HEK293 (cell line): ENCODE measurements at regions not wholly inside any gene's neighbourhood (a gene's known extent, or its start where the extent isn't known, plus 50 kb on each side); places are given as distances from the start of the nearest gene placed in this dataset.

Experiments used
- CTCF ChIA-PET: fragments of 350-600 bp; formaldehyde crosslinking; extraction: SDS; loops from one replicate; lab custom pipeline; 2021; ENCODE audit warnings: antibody characterized with exemption; lab: Yijun Ruan, JAX
- POLR2A ChIA-PET: fragments of 300-600 bp; formaldehyde crosslinking; extraction: SDS; loops from one replicate; lab custom pipeline; 2020; ENCODE audit warnings: antibody characterized with exemption, inconsistent platforms; lab: Yijun Ruan, JAX
- H3K27ac ChIP-seq: fragments of 200-500 bp; sonication (Bioruptor generic); 2 replicates; pipeline ENCODE4 v1.5.1; 2014; ENCODE audit warnings: low read depth, low read length, control low read depth, inconsistent platforms; ENCODE audit errors: extremely low read depth
- H3K36me3 ChIP-seq, 2 experiments: fragments of 200-500 bp in 1 of 2; sonication (Bioruptor generic) in 1 of 2; 1 replicate in 1 of 2; 2 replicates in 1 of 2; pipeline ENCODE4 v1.5.1; 2014 to 2017; ENCODE audit warnings: inconsistent platforms in 2 of 2, low read length in 2 of 2; ENCODE audit not compliant: control insufficient read depth in 2 of 2, insufficient read depth in 1 of 2
- H3K4me1 ChIP-seq: fragments of 200-500 bp; sonication (Bioruptor generic); 2 replicates; pipeline ENCODE4 v1.5.1; 2014; ENCODE audit warnings: mild to moderate bottlenecking, low read length, inconsistent platforms; ENCODE audit not compliant: control insufficient read depth, insufficient read depth
- H3K4me3 ChIP-seq: 2 replicates; pipeline ENCODE4 v1.5.1; 2011; ENCODE audit warnings: low read depth, mild to moderate bottlenecking, control low read depth, low read length, moderate library complexity
- H3K9me3 ChIP-seq: fragments of 200-500 bp; sonication (Bioruptor generic); 2 replicates; pipeline ENCODE4 v1.5.1; 2014; ENCODE audit warnings: low read depth, low read length, inconsistent platforms; ENCODE audit not compliant: control insufficient read depth, insufficient read depth
- BCL11A ChIP-seq: fragments of 450-650 bp; formaldehyde crosslinking; IDR thresholded peaks from 2 replicates; pipeline ENCODE4 v1.5.1; 2016; ENCODE audit warnings: low read depth, missing biosample characterization, missing genetic modification characterization
- EGR2 ChIP-seq: fragments of 450-650 bp; formaldehyde crosslinking; IDR thresholded peaks from 2 replicates; pipeline ENCODE4 v1.5.1; 2016; ENCODE audit warnings: low read depth, missing biosample characterization, missing genetic modification characterization
- GLI2 ChIP-seq: fragments of 450-650 bp; formaldehyde crosslinking; IDR thresholded peaks from 2 replicates; pipeline ENCODE4; 2017; ENCODE audit warnings: missing biosample characterization, missing genetic modification characterization, low read depth, borderline replicate concordance
- KLF8 ChIP-seq: fragments of 450-650 bp; formaldehyde crosslinking; IDR thresholded peaks from 2 replicates; pipeline ENCODE4 v1.5.1; 2016; ENCODE audit warnings: missing biosample characterization, missing genetic modification characterization
- MEIS1 ChIP-seq: sonication (generic); formaldehyde crosslinking; IDR thresholded peaks from 2 replicates; pipeline ENCODE4 v1.8.1; 2022; ENCODE audit warnings: missing genetic modification reagents, mild to moderate bottlenecking, borderline replicate concordance
- MYNN ChIP-seq: fragments of 450-650 bp; formaldehyde crosslinking; IDR thresholded peaks from 2 replicates; pipeline ENCODE4 v1.5.1; 2016; ENCODE audit warnings: missing biosample characterization, missing genetic modification characterization, borderline replicate concordance
- SALL2 ChIP-seq: fragments of 450-650 bp; formaldehyde crosslinking; IDR thresholded peaks from 2 replicates; pipeline ENCODE4 v1.5.0; 2017; ENCODE audit warnings: missing biosample characterization, mild to moderate bottlenecking, missing genetic modification characterization, borderline replicate concordance
- SCRT1 ChIP-seq: fragments of 450-650 bp; formaldehyde crosslinking; IDR thresholded peaks from 2 replicates; pipeline ENCODE4 v1.5.1; 2016; ENCODE audit warnings: missing biosample characterization, missing genetic modification characterization, borderline replicate concordance
- TCF7L2 ChIP-seq: IDR thresholded peaks from 2 replicates; pipeline ENCODE4 v1.6.1; 2011; ENCODE audit warnings: low read depth, mild to moderate bottlenecking, inconsistent platforms, low read length, moderate library complexity, borderline replicate concordance
- TSHZ1 ChIP-seq: fragments of 450-650 bp; formaldehyde crosslinking; IDR thresholded peaks from 2 replicates; pipeline ENCODE4 v1.5.1; 2016; ENCODE audit warnings: missing biosample characterization, missing genetic modification characterization, borderline replicate concordance
- YY1 ChIP-seq: fragments of 450-650 bp; formaldehyde crosslinking; IDR thresholded peaks from 2 replicates; pipeline ENCODE4 v1.5.1; 2018; ENCODE audit warnings: missing biosample characterization, missing genetic modification characterization
- ZBTB49 ChIP-seq: fragments of 450-650 bp; formaldehyde crosslinking; IDR thresholded peaks from 2 replicates; pipeline ENCODE4 v1.5.1; 2016; ENCODE audit warnings: missing biosample characterization, missing genetic modification characterization, low read depth
- ZFP69B ChIP-seq: fragments of 450-650 bp; formaldehyde crosslinking; IDR thresholded peaks from 2 replicates; pipeline ENCODE4 v1.5.1; 2016; ENCODE audit warnings: missing biosample characterization, missing genetic modification characterization
- ZNF146 ChIP-seq: fragments of 450-650 bp; formaldehyde crosslinking; IDR thresholded peaks from 2 replicates; pipeline ENCODE4 v1.5.1; 2016; ENCODE audit warnings: missing biosample characterization, missing genetic modification characterization
- ZNF174 ChIP-seq: fragments of 450-650 bp; formaldehyde crosslinking; IDR thresholded peaks from 2 replicates; pipeline ENCODE4 v1.5.0; 2017; ENCODE audit warnings: missing biosample characterization, mild to moderate bottlenecking, missing genetic modification characterization
- ZNF175 ChIP-seq: fragments of 450-650 bp; formaldehyde crosslinking; IDR thresholded peaks from 2 replicates; pipeline ENCODE4 v1.5.1; 2016; ENCODE audit warnings: missing biosample characterization, missing genetic modification characterization
- ZNF398 ChIP-seq: fragments of 450-650 bp; formaldehyde crosslinking; IDR thresholded peaks from 2 replicates; pipeline ENCODE4 v1.5.1; 2017; ENCODE audit warnings: missing biosample characterization, missing genetic modification characterization
- ZNF404 ChIP-seq: fragments of 450-650 bp; formaldehyde crosslinking; IDR thresholded peaks from 2 replicates; pipeline ENCODE4 v1.5.1; 2017; ENCODE audit warnings: missing biosample characterization, missing genetic modification characterization
- ZNF449 ChIP-seq: fragments of 450-650 bp; formaldehyde crosslinking; IDR thresholded peaks from 2 replicates; pipeline ENCODE4 v1.5.1; 2017; ENCODE audit warnings: missing biosample characterization, mild to moderate bottlenecking, missing genetic modification characterization, moderate library complexity
- ZNF501 ChIP-seq: fragments of 450-650 bp; formaldehyde crosslinking; IDR thresholded peaks from 2 replicates; pipeline ENCODE4 v1.5.1; 2016; ENCODE audit warnings: missing biosample characterization, missing genetic modification characterization
- ZNF529 ChIP-seq: fragments of 450-650 bp; formaldehyde crosslinking; IDR thresholded peaks from 2 replicates; pipeline ENCODE4 v1.5.1; 2017; ENCODE audit warnings: missing genetic modification characterization, missing biosample characterization; ENCODE audit not compliant: insufficient replicate concordance
- ZNF530 ChIP-seq: fragments of 450-650 bp; formaldehyde crosslinking; IDR thresholded peaks from 2 replicates; pipeline ENCODE4 v1.5.1; 2016; ENCODE audit warnings: low read depth, missing biosample characterization, missing genetic modification characterization
- ZNF571 ChIP-seq: fragments of 450-650 bp; formaldehyde crosslinking; IDR thresholded peaks from 2 replicates; pipeline ENCODE4 v1.5.0; 2017; ENCODE audit warnings: missing biosample characterization, missing genetic modification characterization
- ZNF624 ChIP-seq: fragments of 450-650 bp; formaldehyde crosslinking; IDR thresholded peaks from 2 replicates; pipeline ENCODE4 v1.5.1; 2017; ENCODE audit warnings: missing biosample characterization, missing genetic modification characterization
- ZNF747 ChIP-seq: fragments of 450-650 bp; formaldehyde crosslinking; IDR thresholded peaks from 2 replicates; pipeline ENCODE4 v1.5.1; 2016; ENCODE audit warnings: missing biosample characterization, missing genetic modification characterization
- ZNF837 ChIP-seq: fragments of 450-650 bp; formaldehyde crosslinking; IDR thresholded peaks from 2 replicates; pipeline ENCODE4 v1.5.1; 2016; ENCODE audit warnings: missing biosample characterization, missing genetic modification characterization
- ZSCAN5A ChIP-seq: fragments of 450-650 bp; formaldehyde crosslinking; IDR thresholded peaks from 2 replicates; pipeline ENCODE4 v1.5.1; 2016; ENCODE audit warnings: missing biosample characterization, missing genetic modification characterization

- no peaks in the 10 kb centered on the region for H3K4me1 ChIP-seq
- H3K36me3 ChIP-seq: no peaks in the 10 kb centered on the region
- H3K27ac ChIP-seq: no peak overlapping the region
- H3K9me3 ChIP-seq: no peaks in the 10 kb centered on the region
- ChIA-PET CTCF (interaction anchor here (0.7 kb wide), 1 partner anchor 356 kb away, joined by 3 read pairs; no protein-coding TSS in a partner anchor), POLR2A (no interaction called here)
- H3K4me3 ChIP-seq: no peak overlapping the region
- TF ChIP-seq ZNF624 (tag by site-specific recombination) (no peak), ZNF530 (tag by site-specific recombination) (no peak), ZNF747 (tag by site-specific recombination) (no peak), SCRT1 (tag by site-specific recombination) (no peak), ZSCAN5A (no peak), ZNF404 (tag by site-specific recombination) (no peak), ZNF529 (tag by site-specific recombination) (no peak), GLI2 (tag by site-specific recombination) (no peak), ZNF174 (tag by site-specific recombination) (no peak), ZNF501 (no peak), TCF7L2 (no peak), ZFP69B (no peak), BCL11A (no peak), ZNF571 (tag by site-specific recombination) (no peak), ZNF175 (no peak), ZBTB49 (tag by site-specific recombination) (no peak), MYNN (no peak), SALL2 (tag by site-specific recombination) (no peak)
Observed at GRCh38 chr13:85284349-85284748, 514.9 kb downstream of the SLITRK6 start.

- Histone ChIP-seq H3K4me3 (no peak overlapping the region), H3K27ac (no peak overlapping the region), H3K36me3 (no peaks in the 10 kb centered on the region), H3K4me1 (no peaks in the 10 kb centered on the region), H3K9me3 (no peaks in the 10 kb centered on the region)
- POLR2A ChIA-PET: no interaction called here
- CTCF ChIA-PET: interaction anchor here (0.6 to 0.7 kb wide), 2 partner anchors 30 to 357 kb away, joined by 3 read pairs; no protein-coding TSS in a partner anchor
- TF ChIP-seq ZNF837 (tag by site-specific recombination): no peak
- TF ChIP-seq KLF8 (tag by site-specific recombination): no peak
- TF ChIP-seq GLI2 (tag by site-specific recombination): no peak
- TF ChIP-seq ZNF146 (tag by site-specific recombination): no peak
- no peak for TF ChIP-seq EGR2 (tag by site-specific recombination)
- TF ChIP-seq ZNF398: no peak
- TF ChIP-seq YY1 (tag by site-specific recombination): no peak
- no peak for TF ChIP-seq ZNF449 (tag by site-specific recombination)
- no peak for TF ChIP-seq MEIS1 (CRISPR knock-in tag)
- TF ChIP-seq TSHZ1: no peak
Observed at GRCh38 chr13:85283408-85283807, 515.8 kb downstream of the SLITRK6 start.
